Colon (tissue), 2 donors: ENCODE measurements at regions not wholly inside any gene's neighbourhood (a gene's known extent, or its start where the extent isn't known, plus 50 kb on each side); places are given as distances from the start of the nearest gene placed in this dataset.
"Not testable (repeated sequence)": the region's sequence is repeated elsewhere in the genome, so short reads cannot be mapped to it uniquely, and the experiment has no call there.

Experiments
- FAIRE-seq: peaks from 2 replicates; lab custom pipeline; 2012; peaks lifted over from hg19 to GRCh38; lab: Jason Lieb, UNC
- donor health status: control.
- donor health status: control.

- FAIRE-seq = no peak
These were observed 147.4 kb upstream of the RPS23 start for GRCh38 chr5:82425591-82425990.

- no peak for FAIRE-seq
These were observed 146.1 kb upstream of the RPS23 start for GRCh38 chr5:82424211-82424610.

- FAIRE-seq = no peak
These were observed 144.6 kb upstream of the RPS23 start for GRCh38 chr5:82422751-82423181.

GRCh38 chr5:82422001-82422740, 144.0 kb upstream of the RPS23 start:
- FAIRE-seq = no peak

- no peak for FAIRE-seq
These were observed 143.0 kb upstream of the RPS23 start for GRCh38 chr5:82421119-82421518.

- not testable (repeated sequence) for FAIRE-seq
These were observed 142.4 kb upstream of the RPS23 start for GRCh38 chr5:82420524-82420923.

- FAIRE-seq = no peak
These were observed 141.6 kb upstream of the RPS23 start for GRCh38 chr5:82419559-82420332.

GRCh38 chr5:82418608-82418950, 140.4 kb upstream of the RPS23 start:
- FAIRE-seq = no peak

- FAIRE-seq = no peak
These were observed 139.8 kb upstream of the RPS23 start for GRCh38 chr5:82417776-82418607.

GRCh38 chr5:82416512-82416911, 138.4 kb upstream of the RPS23 start:
- FAIRE-seq = no peak

GRCh38 chr5:82414041-82414388, 135.9 kb upstream of the RPS23 start:
- no peak for FAIRE-seq

- FAIRE-seq = no peak
These were observed 135.3 kb upstream of the RPS23 start for GRCh38 chr5:82413302-82414040.

- FAIRE-seq = no peak
These were observed 129.9 kb upstream of the RPS23 start for GRCh38 chr5:82408033-82408432.

GRCh38 chr5:82406205-82406773, 128.1 kb upstream of the RPS23 start:
- FAIRE-seq = no peak

GRCh38 chr5:82405618-82406204, 127.6 kb upstream of the RPS23 start:
- FAIRE-seq = no peak

- FAIRE-seq = no peak
These were observed 127.0 kb upstream of the RPS23 start for GRCh38 chr5:82405161-82405560.

- no peak for FAIRE-seq
These were observed 126.3 kb upstream of the RPS23 start for GRCh38 chr5:82404382-82404945.

GRCh38 chr5:82403724-82404123, 125.6 kb upstream of the RPS23 start:
- no peak for FAIRE-seq

- no peak for FAIRE-seq
These were observed 124.9 kb upstream of the RPS23 start for GRCh38 chr5:82403026-82403425.

GRCh38 chr5:82399111-82399510, 121.0 kb upstream of the RPS23 start:
- FAIRE-seq = no peak

GRCh38 chr5:82397741-82398320, 119.7 kb upstream of the RPS23 start:
- no peak for FAIRE-seq
